ENCODE measurements at regions not wholly inside any gene's neighbourhood (a gene's known extent, or its start where the extent isn't known, plus 50 kb on each side); places are given as distances from the start of the nearest gene placed in this dataset.

GRCh38 chr10:71032887-71033286 lies 144.5 kb upstream of the PCBD1 start:
- TF ChIP-seq REST (IDR thresholded peaks at IDR 0.05; ENCODE audit: insufficient read depth in 1 of 2, low read depth in 2 of 2, low read length in 2 of 2) (no peak), POLR2AphosphoS5 (IDR thresholded peaks at IDR 0.05; ENCODE audit: low read depth, low read length) (no peak), FOXP2 (optimal IDR thresholded peaks at IDR 0.05; ENCODE audit: borderline replicate concordance, extremely low read depth, extremely low read length, insufficient read depth) (no peak), SIN3A (IDR thresholded peaks at IDR 0.05; ENCODE audit: borderline replicate concordance, insufficient read depth, low read length) (no peak), TAF1 (IDR thresholded peaks at IDR 0.05; ENCODE audit: borderline replicate concordance, insufficient read depth, low read length) (no peak)

Measured in PFSK-1 (cell line).